PC-9 (cell line): ENCODE measurements at regions not wholly inside any gene's neighbourhood (a gene's known extent, or its start where the extent isn't known, plus 50 kb on each side); places are given as distances from the start of the nearest gene placed in this dataset.

Source experiments
- BruUV-seq: library from RNA; stranded (reverse); fragments of 400-500 nt; replicated peaks from 2 replicates; lab custom pipeline; 2021; lab: Mats Ljungman, UMichigan
- CTCF ChIA-PET: fragments of 300-600 bp; sonication (Branson Sonifier 250); formaldehyde crosslinking; loops from one replicate; lab custom pipeline; 2022; ENCODE audit warnings: antibody characterized with exemption; lab: Charles Lee
- POLR2A ChIA-PET: fragments of 300-600 bp; sonication (Branson Sonifier 250); formaldehyde crosslinking; loops from one replicate; lab custom pipeline; 2022; ENCODE audit warnings: antibody characterized with exemption; ENCODE audit not compliant: unreplicated experiment; lab: Charles Lee
- DNase-seq, 2 experiments: peaks; one replicate each; pipeline versions ENCODE4 v3.0.0 to v3.0.0-alpha.2; 2015 to 2022; ENCODE audit warnings: mixed read lengths in 1 of 2
- H2AFZ ChIP-seq: fragments of 200-600 bp; sonication (generic); 2 replicates; pipeline ENCODE4 v1.8.1; 2017; ENCODE audit warnings: antibody characterized with exemption
- H3F3A ChIP-seq: fragments of 200-600 bp; sonication (generic); 2 replicates; pipeline ENCODE4 v1.8.1; 2017; ENCODE audit warnings: antibody characterized with exemption, mild to moderate bottlenecking, low read depth; ENCODE audit not compliant: insufficient read depth
- H3K27ac ChIP-seq: fragments of 200-600 bp; sonication (generic); 2 replicates; pipeline ENCODE4 v1.6.1; 2016; ENCODE audit warnings: mixed run types
- H3K27me3 ChIP-seq: fragments of 200-600 bp; sonication (generic); 2 replicates; pipeline ENCODE4 v1.6.1; 2016; ENCODE audit warnings: low read depth, mixed run types; ENCODE audit not compliant: insufficient read depth
- H3K36me3 ChIP-seq: fragments of 200-600 bp; sonication (generic); 2 replicates; pipeline ENCODE4 v1.6.1; 2016; ENCODE audit warnings: low read depth, mixed run types
- H3K4me1 ChIP-seq: fragments of 200-600 bp; sonication (generic); replicated peaks from 2 replicates; pipeline ENCODE4 v1.6.1; 2016; ENCODE audit warnings: mixed run types; ENCODE audit not compliant: insufficient read depth
- H3K4me2 ChIP-seq: fragments of 200-600 bp; sonication (generic); 2 replicates; pipeline ENCODE4 v1.6.1; 2017; ENCODE audit warnings: mixed run types
- H3K4me3 ChIP-seq: fragments of 200-600 bp; sonication (generic); 2 replicates; pipeline ENCODE4 v1.6.1; 2016; ENCODE audit warnings: mixed run types
- H3K79me2 ChIP-seq: fragments of 200-600 bp; sonication (generic); 2 replicates; pipeline ENCODE4 v1.6.1; 2017; ENCODE audit warnings: low read depth, mixed run types
- H3K9me2 ChIP-seq: fragments of 200-600 bp; sonication (generic); 2 replicates; pipeline ENCODE4 v1.8.1; 2017; ENCODE audit warnings: mild to moderate bottlenecking; ENCODE audit not compliant: insufficient read depth
- H3K9me3 ChIP-seq: fragments of 200-600 bp; sonication (generic); 2 replicates; pipeline ENCODE4 v1.8.1; 2016; ENCODE audit warnings: low read depth; ENCODE audit not compliant: insufficient read depth
- H4K20me1 ChIP-seq: fragments of 200-600 bp; sonication (generic); 2 replicates; pipeline ENCODE4 v1.8.1; 2017; ENCODE audit not compliant: insufficient read depth
- EZH2 ChIP-seq: fragments of 200-600 bp; sonication (generic); IDR thresholded peaks from 2 replicates; pipeline ENCODE4 v1.8.0; 2017; ENCODE audit warnings: antibody characterized with exemption, low read depth
- intact Hi-C: fragments of 100-400 bp; cut with micrococcal nuclease; formaldehyde crosslinking; loops from one replicate; pipeline ENCODE4 v1.10.0; 2022; ENCODE audit not compliant: unreplicated experiment
- TF ChIP-seq, protein P1 (sequence below): fragments of 200-600 bp; sonication (generic); conservative IDR thresholded peaks from 2 replicates; pipeline ENCODE4 v1.6.1; 2017; ENCODE audit warnings: mixed run types, antibody characterized with exemption, mild to moderate bottlenecking, moderate library complexity

DNA sequence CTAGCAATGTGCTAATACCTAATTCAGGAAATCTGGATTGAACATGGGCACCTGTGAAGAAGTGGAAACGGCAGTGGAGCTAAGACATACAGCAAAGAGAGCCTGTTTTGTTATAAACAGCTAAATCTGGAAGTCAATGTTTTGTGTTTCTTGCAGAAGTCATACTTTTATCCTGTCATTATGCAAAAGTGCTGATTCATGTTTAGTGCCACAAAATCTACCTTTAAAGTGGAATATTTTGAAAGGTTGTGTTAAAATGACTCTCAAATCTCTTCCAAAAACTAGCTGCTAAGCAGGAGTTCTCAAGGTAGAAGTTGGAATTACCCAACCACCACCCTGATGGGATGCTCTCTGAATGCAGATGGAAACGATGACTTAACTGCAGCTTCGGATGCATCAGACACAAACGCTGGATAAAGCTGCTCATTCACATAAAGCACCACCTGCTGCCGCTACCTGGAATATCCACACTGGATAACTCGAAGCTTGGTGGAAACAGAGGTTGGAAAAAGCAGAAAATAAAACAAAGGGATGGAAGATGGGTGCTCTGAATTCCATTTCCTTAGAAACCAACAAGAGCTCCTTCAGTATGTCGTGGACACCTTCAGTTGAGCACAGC lies 132.6 kb upstream of the ZNF236 start:
- H3K9me2 ChIP-seq = no peaks in the 10 kb centered on the region
- no peaks in the 10 kb centered on the region for H4K20me1 ChIP-seq
- no TSS peak for BruUV-seq
- DNase-seq = no peak
- H3K79me2 ChIP-seq = no peaks in the 10 kb centered on the region
- H3K4me3 ChIP-seq = no peak overlapping the region
- no peaks in the 10 kb centered on the region for H3K9me3 ChIP-seq
- H3K36me3 ChIP-seq = no peaks in the 10 kb centered on the region
- H3K4me2 ChIP-seq = no peak overlapping the region
- H3K27me3 ChIP-seq = peaks cover 54% of the 10 kb centered on the region
- H3K4me1 ChIP-seq = peaks cover 13% of the 10 kb centered on the region
- POLR2A ChIA-PET = no interaction called here
- H3F3A ChIP-seq = no peaks in the 10 kb centered on the region
- TF ChIP-seq, protein P1, sequence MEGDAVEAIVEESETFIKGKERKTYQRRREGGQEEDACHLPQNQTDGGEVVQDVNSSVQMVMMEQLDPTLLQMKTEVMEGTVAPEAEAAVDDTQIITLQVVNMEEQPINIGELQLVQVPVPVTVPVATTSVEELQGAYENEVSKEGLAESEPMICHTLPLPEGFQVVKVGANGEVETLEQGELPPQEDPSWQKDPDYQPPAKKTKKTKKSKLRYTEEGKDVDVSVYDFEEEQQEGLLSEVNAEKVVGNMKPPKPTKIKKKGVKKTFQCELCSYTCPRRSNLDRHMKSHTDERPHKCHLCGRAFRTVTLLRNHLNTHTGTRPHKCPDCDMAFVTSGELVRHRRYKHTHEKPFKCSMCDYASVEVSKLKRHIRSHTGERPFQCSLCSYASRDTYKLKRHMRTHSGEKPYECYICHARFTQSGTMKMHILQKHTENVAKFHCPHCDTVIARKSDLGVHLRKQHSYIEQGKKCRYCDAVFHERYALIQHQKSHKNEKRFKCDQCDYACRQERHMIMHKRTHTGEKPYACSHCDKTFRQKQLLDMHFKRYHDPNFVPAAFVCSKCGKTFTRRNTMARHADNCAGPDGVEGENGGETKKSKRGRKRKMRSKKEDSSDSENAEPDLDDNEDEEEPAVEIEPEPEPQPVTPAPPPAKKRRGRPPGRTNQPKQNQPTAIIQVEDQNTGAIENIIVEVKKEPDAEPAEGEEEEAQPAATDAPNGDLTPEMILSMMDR = no peak
- no peak for TF ChIP-seq EZH2
- intact Hi-C loops = loop anchor here (5.0 kb wide), 1 partner anchor 197 kb away; no protein-coding TSS in a partner anchor
- CTCF ChIA-PET = no interaction called here
- H2AFZ ChIP-seq = no peak overlapping the region
- H3K27ac ChIP-seq = no peak overlapping the region

DNA sequence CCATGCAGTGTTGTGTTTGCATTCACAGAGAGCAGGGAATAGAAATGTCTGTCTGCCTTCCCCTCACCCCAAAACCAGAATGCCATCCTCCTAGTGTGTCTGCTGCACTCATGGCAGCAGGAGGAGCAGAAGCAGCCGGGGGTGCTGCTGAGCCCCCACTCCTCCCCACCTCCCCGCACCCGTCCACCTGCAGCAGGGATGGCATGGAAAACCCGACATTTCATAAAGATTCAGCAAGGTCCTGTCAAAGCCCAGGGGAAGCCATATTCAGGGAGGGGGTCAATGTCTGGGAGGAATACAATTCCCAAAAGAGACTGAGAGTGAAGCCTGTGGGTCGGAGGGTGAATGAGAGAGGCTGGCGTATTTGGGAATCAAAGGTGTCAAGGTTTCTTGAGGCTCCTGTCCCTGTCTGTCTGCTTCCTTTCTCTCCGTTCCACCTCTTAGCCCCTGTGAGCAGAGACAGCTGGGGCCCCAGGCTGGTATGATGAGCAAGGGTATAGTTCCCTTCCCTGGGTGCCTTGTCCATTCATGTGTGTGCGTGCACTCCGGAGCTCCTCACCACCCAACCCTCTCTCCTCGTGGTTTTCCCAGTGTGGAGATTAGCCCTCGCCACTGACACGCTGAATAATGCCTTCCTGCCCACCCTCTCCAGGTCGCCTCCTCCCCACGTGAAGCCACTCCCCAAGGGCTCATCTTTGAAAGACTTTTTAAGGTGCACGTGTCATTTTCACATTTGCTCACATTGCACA lies 133.5 kb upstream of the ZNF236 start:
- H3K9me2 ChIP-seq = no peaks in the 10 kb centered on the region
- no peaks in the 10 kb centered on the region for H4K20me1 ChIP-seq
- H3K4me2 ChIP-seq = no peak overlapping the region
- TF ChIP-seq EZH2 = no peak
- TF ChIP-seq, protein P1 = no peak
- no peaks in the 10 kb centered on the region for H3F3A ChIP-seq
- H3K27ac ChIP-seq = no peak overlapping the region
- H3K9me3 ChIP-seq = no peaks in the 10 kb centered on the region
- POLR2A ChIA-PET = no interaction called here
- no TSS peak for BruUV-seq
- intact Hi-C loops = loop anchor here (5.0 kb wide), 1 partner anchor 197 kb away; no protein-coding TSS in a partner anchor
- peaks cover 49% of the 10 kb centered on the region for H3K27me3 ChIP-seq
- no peak overlapping the region for H3K4me3 ChIP-seq
- DNase-seq = no peak
- H3K36me3 ChIP-seq = no peaks in the 10 kb centered on the region
- CTCF ChIA-PET = no interaction called here
- H2AFZ ChIP-seq = no peak overlapping the region
- peaks cover 13% of the 10 kb centered on the region for H3K4me1 ChIP-seq
- H3K79me2 ChIP-seq = no peaks in the 10 kb centered on the region

DNA sequence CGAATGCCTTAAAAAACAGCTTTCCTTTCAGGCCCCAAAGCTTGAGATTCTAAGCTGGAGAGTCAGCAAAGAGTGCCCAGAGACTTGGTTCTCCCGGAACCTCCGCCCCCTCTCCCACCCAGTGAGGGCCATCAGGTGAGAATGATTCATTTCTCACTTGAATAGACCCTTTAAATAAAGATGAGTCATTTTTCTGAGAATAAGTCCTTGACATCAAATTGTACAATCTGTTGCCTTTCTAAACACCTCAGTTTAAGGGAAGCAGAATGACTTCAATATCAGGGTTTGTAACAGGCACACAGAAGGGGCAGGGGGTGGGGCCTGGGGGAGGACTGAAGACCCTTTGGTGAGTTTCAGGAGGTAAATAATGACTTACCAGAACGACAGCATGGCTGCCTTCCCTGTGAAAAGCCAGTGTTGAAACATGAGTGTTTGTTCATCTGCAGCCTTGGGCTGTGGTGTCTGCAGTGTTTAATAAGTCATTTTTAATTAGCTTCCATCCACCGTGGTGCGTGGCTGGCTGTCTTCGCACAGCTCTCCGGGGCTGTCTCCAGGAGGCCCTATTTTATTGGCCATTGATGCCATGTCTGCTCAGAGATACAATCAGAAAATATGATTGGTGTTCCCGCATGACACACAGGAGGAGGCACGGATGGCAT lies 134.9 kb upstream of the ZNF236 start:
- Histone ChIP-seq H3F3A (no peaks in the 10 kb centered on the region), H3K4me3 (no peak overlapping the region), H3K27ac (peak overlapping the region; percentile 23), H2AFZ (no peak overlapping the region), H3K4me1 (peaks cover 13% of the 10 kb centered on the region), H4K20me1 (no peaks in the 10 kb centered on the region), H3K27me3 (peaks cover 38% of the 10 kb centered on the region), H3K36me3 (no peaks in the 10 kb centered on the region), H3K79me2 (no peaks in the 10 kb centered on the region), H3K9me2 (no peaks in the 10 kb centered on the region), H3K9me3 (no peaks in the 10 kb centered on the region), H3K4me2 (peak overlapping the region; percentile 52)
- DNase-seq = peak in 1 of 2 experiments; percentile 50
- TF ChIP-seq EZH2 = no peak
- TF ChIP-seq, protein P1 = no peak
- intact Hi-C loops = loop anchor here (2.0 to 5.0 kb wide), 2 partner anchors 195 to 289 kb away; no protein-coding TSS in a partner anchor
- BruUV-seq = no TSS peak
- ChIA-PET CTCF (interaction anchor here (0.6 to 0.7 kb wide), 4 partner anchors 12 to 275 kb away, joined by 3 to 5 read pairs (median 4); no protein-coding TSS in a partner anchor), POLR2A (no interaction called here)
